ENCODE measurements at regions not wholly inside any gene's neighbourhood (a gene's known extent, or its start where the extent isn't known, plus 50 kb on each side); places are given as distances from the start of the nearest gene placed in this dataset.

- TF ChIP-seq CTCF (IDR thresholded peaks at IDR 0.05; ENCODE audit: low read depth, low read length) (no peak), POLR2A (IDR thresholded peaks at IDR 0.05; ENCODE audit: extremely low read depth, insufficient read length) (no peak)
Observed at GRCh38 chr1:178579562-178579961, 66.7 kb downstream of the TEX35 start.

All from NB4 (cell line).